ENCODE measurements at regions not wholly inside any gene's neighbourhood (a gene's known extent, or its start where the extent isn't known, plus 50 kb on each side); places are given as distances from the start of the nearest gene placed in this dataset.

DNA sequence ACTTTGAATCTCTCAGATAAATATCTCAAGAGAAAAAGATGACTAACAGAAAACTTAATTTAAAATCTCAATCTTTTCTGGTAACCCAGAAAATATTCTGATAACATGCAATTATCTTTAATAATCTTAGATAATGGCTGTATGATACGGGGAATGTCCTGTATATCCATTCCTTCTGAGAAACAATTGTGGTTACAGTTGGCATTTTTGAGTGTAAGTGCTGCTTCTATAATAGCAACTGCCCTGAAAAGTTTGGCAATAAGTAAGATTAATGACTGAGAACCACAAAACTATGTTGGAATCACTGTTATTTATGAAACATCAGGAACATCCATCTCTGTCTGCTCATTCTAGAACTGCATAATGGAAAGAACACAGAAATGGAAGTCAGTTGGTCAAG is 819.7 kb downstream of the TBC1D32 start:
- Histone ChIP-seq H4K5ac (ENCODE audit: low read depth, low read length) (no peak overlapping the region), H3K9ac (ENCODE audit: low read depth, low read length) (no peak overlapping the region), H3K14ac (replicated peaks; ENCODE audit: low read depth, low read length) (no peak overlapping the region), H2AK5ac (ENCODE audit: low read depth, low read length) (no peak overlapping the region), H3K4me1 (ENCODE audit: control insufficient read depth, insufficient read depth, low read length) (no peaks in the 10 kb centered on the region), H3K4me2 (ENCODE audit: low read depth, low read length) (no peak overlapping the region), H3K56ac (ENCODE audit: extremely low read depth, insufficient read depth, low read length) (no peak overlapping the region), H2AK9ac (replicated peaks; ENCODE audit: low read depth, low read length, poor library complexity) (no peak overlapping the region), H4K20me1 (ENCODE audit: insufficient read depth, low read length) (no peaks in the 10 kb centered on the region), H3K9me1 (ENCODE audit: insufficient read depth, low read length) (no peaks in the 10 kb centered on the region), H3K18ac (ENCODE audit: low read depth, low read length) (no peak overlapping the region), H3K36me3 (ENCODE audit: control insufficient read depth, insufficient read depth, low read length) (no peaks in the 10 kb centered on the region), H3K4me3 (ENCODE audit: insufficient read depth, low read depth, low read length) (no peak overlapping the region), H2BK15ac (ENCODE audit: low read depth, low read length) (no peak overlapping the region), H2AFZ (replicated peaks; ENCODE audit: low read length, poor library complexity) (no peak overlapping the region), H2BK120ac (ENCODE audit: low read depth, low read length) (no peak overlapping the region), H3K27ac (ENCODE audit: insufficient read depth, low read length) (no peak overlapping the region), H3K9me3 (ENCODE audit: control insufficient read depth, insufficient read depth, low read length) (peaks cover 3% of the 10 kb centered on the region; the same call in 1 of the 2 replicates), H3K23ac (ENCODE audit: low read depth, low read length) (no peak overlapping the region), H2BK5ac (ENCODE audit: low read depth, low read length, poor library complexity, severe bottlenecking) (no peak overlapping the region), H4K91ac (ENCODE audit: insufficient read depth, low read depth, low read length) (no peak overlapping the region), H3K27me3 (ENCODE audit: control insufficient read depth, insufficient read depth, low read length) (no peaks in the 10 kb centered on the region), H3K79me1 (ENCODE audit: low read depth in 1 of 2, low read length in 2 of 2) (no peaks in the 10 kb centered on the region), H2BK20ac (ENCODE audit: low read depth, low read length) (no peak overlapping the region), H4K8ac (ENCODE audit: low read depth in 2 of 2, low read length in 2 of 2) (no peak overlapping the region), H3K4ac (ENCODE audit: low read depth, low read length) (no peak overlapping the region)
- no TSS peak for BruUV-seq (replicated peaks)
- TF ChIP-seq MAFK (IDR thresholded peaks at IDR 0.05; ENCODE audit: low read depth, low read length) = no peak
- TF ChIP-seq, protein P1, sequence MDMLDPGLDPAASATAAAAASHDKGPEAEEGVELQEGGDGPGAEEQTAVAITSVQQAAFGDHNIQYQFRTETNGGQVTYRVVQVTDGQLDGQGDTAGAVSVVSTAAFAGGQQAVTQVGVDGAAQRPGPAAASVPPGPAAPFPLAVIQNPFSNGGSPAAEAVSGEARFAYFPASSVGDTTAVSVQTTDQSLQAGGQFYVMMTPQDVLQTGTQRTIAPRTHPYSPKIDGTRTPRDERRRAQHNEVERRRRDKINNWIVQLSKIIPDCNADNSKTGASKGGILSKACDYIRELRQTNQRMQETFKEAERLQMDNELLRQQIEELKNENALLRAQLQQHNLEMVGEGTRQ (IDR thresholded peaks at IDR 0.05; ENCODE audit: low read depth, low read length) = no peak
- TF ChIP-seq FOS (IDR thresholded peaks at IDR 0.05; ENCODE audit: low read depth, low read length) = no peak
- no peak for TF ChIP-seq SMC3 (IDR thresholded peaks at IDR 0.05; ENCODE audit: low read depth, low read length)
- no peak for TF ChIP-seq BHLHE40 (IDR thresholded peaks at IDR 0.05; ENCODE audit: low read depth, low read length)
- TF ChIP-seq, protein P2, sequence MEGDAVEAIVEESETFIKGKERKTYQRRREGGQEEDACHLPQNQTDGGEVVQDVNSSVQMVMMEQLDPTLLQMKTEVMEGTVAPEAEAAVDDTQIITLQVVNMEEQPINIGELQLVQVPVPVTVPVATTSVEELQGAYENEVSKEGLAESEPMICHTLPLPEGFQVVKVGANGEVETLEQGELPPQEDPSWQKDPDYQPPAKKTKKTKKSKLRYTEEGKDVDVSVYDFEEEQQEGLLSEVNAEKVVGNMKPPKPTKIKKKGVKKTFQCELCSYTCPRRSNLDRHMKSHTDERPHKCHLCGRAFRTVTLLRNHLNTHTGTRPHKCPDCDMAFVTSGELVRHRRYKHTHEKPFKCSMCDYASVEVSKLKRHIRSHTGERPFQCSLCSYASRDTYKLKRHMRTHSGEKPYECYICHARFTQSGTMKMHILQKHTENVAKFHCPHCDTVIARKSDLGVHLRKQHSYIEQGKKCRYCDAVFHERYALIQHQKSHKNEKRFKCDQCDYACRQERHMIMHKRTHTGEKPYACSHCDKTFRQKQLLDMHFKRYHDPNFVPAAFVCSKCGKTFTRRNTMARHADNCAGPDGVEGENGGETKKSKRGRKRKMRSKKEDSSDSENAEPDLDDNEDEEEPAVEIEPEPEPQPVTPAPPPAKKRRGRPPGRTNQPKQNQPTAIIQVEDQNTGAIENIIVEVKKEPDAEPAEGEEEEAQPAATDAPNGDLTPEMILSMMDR (conservative IDR thresholded peaks at IDR 0.05; ENCODE audit: low read depth, low read length) = no peak
- no peak for TF ChIP-seq RCOR1 (IDR thresholded peaks at IDR 0.05; ENCODE audit: insufficient replicate concordance, low read length)
- TF ChIP-seq RAD21 (IDR thresholded peaks at IDR 0.05; ENCODE audit: low read length) = no peak
- no peak for TF ChIP-seq RFX5 (IDR thresholded peaks at IDR 0.05; ENCODE audit: low read depth, low read length)
- TF ChIP-seq CEBPB (IDR thresholded peaks at IDR 0.05; ENCODE audit: low read depth, low read length) = no peak
- TF ChIP-seq, protein P3, sequence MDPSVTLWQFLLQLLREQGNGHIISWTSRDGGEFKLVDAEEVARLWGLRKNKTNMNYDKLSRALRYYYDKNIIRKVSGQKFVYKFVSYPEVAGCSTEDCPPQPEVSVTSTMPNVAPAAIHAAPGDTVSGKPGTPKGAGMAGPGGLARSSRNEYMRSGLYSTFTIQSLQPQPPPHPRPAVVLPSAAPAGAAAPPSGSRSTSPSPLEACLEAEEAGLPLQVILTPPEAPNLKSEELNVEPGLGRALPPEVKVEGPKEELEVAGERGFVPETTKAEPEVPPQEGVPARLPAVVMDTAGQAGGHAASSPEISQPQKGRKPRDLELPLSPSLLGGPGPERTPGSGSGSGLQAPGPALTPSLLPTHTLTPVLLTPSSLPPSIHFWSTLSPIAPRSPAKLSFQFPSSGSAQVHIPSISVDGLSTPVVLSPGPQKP (IDR thresholded peaks at IDR 0.05; ENCODE audit: borderline replicate concordance, low read depth, low read length) = no peak
- no peak for TF ChIP-seq NFE2L2 (IDR thresholded peaks at IDR 0.05; ENCODE audit: low read depth, low read length)
- no peak for TF ChIP-seq POLR2A (IDR thresholded peaks at IDR 0.05; ENCODE audit: low read depth, low read length)
- TF ChIP-seq MXI1 (IDR thresholded peaks at IDR 0.05; ENCODE audit: borderline replicate concordance, low read depth, low read length) = no peak
- TF ChIP-seq CHD1 (IDR thresholded peaks at IDR 0.05; ENCODE audit: low read depth, low read length) = no peak
- TF ChIP-seq MAZ (IDR thresholded peaks at IDR 0.05; ENCODE audit: borderline replicate concordance, low read depth, low read length) = no peak
- ChIA-PET POLR2A (ENCODE audit: unreplicated experiment) (no interaction called here), CTCF (no interaction called here)
- ATAC-seq (ENCODE audit: low read depth) = no peak
- in situ Hi-C loops (cut with MboI; ENCODE audit: low sequenced_read_pairs) (no loop called here), dilution Hi-C loops (cut with HindIII; ENCODE audit: low sequenced_read_pairs, unreplicated experiment) (no loop called here), intact Hi-C loops (cut with micrococcal nuclease) (no loop called here)
- DNase-seq = no peak
- WGBS, 2 experiments (ENCODE audit: extremely low coverage in 2 of 2, insufficient read length in 1 of 2) = no CpG with 5 or more reads among the region's 1 CpG

Data from IMR-90 (cell line).